Neuronal stem cell (in vitro differentiated cells): ENCODE measurements at regions not wholly inside any gene's neighbourhood (a gene's known extent, or its start where the extent isn't known, plus 50 kb on each side); places are given as distances from the start of the nearest gene placed in this dataset.

Experiments
- DNase-seq: peaks from one replicate; pipeline ENCODE4 v3.0.0-alpha.2; 2013; ENCODE audit warnings: low spot score
- H2AFZ ChIP-seq: one replicate; pipeline ENCODE4 v1.6.1; 2013; ENCODE audit warnings: mild to moderate bottlenecking, low read length, inconsistent platforms
- H2AK5ac ChIP-seq: 2 replicates; pipeline ENCODE4 v1.6.1; 2013; ENCODE audit warnings: low read depth, mild to moderate bottlenecking, inconsistent platforms, low read length, moderate library complexity, mixed read lengths
- H2BK120ac ChIP-seq: 2 replicates; pipeline ENCODE4 v1.6.1; 2013; ENCODE audit warnings: low read depth, mild to moderate bottlenecking, inconsistent platforms, low read length, moderate library complexity, mixed read lengths
- H2BK12ac ChIP-seq: one replicate; pipeline ENCODE4 v1.6.1; 2013; ENCODE audit warnings: low read length, inconsistent platforms
- H2BK15ac ChIP-seq: 2 replicates; pipeline ENCODE4 v1.6.1; 2013; ENCODE audit warnings: mild to moderate bottlenecking, low read length, inconsistent platforms, mixed read lengths
- H2BK5ac ChIP-seq: one replicate; pipeline ENCODE4 v1.6.1; 2013; ENCODE audit warnings: inconsistent platforms, mild to moderate bottlenecking, low read length, moderate library complexity
- H3K14ac ChIP-seq: one replicate; pipeline ENCODE4 v1.6.1; 2013; ENCODE audit warnings: low read length, inconsistent platforms
- H3K18ac ChIP-seq: 2 replicates; pipeline ENCODE4 v1.6.1; 2013; ENCODE audit warnings: low read length, inconsistent platforms
- H3K23ac ChIP-seq: 2 replicates; pipeline ENCODE4 v1.6.1; 2013; ENCODE audit warnings: low read depth, mild to moderate bottlenecking, mixed read lengths, low read length, inconsistent platforms; ENCODE audit not compliant: poor library complexity
- H3K27ac ChIP-seq: replicated peaks from 3 replicates; pipeline ENCODE4 v1.5.1; 2013; ENCODE audit warnings: low read length, inconsistent platforms
- H3K27me3 ChIP-seq, 3 experiments: 2 replicates each; pipeline ENCODE4 v1.6.1; 2013; ENCODE audit warnings: low read length in 3 of 3, mild to moderate bottlenecking in 2 of 3, inconsistent platforms in 1 of 3, low read depth in 1 of 3, mixed read lengths in 1 of 3, moderate library complexity in 1 of 3; ENCODE audit not compliant: control insufficient read depth in 3 of 3, insufficient read depth in 3 of 3
- H3K36me3 ChIP-seq, 2 donors: replicated peaks in 1 of 2; 2 replicates each; pipeline ENCODE4 v1.6.1; 2013; ENCODE audit warnings: low read length in 2 of 2; ENCODE audit not compliant: control insufficient read depth in 2 of 2, insufficient read depth in 2 of 2
- H3K4ac ChIP-seq: 2 replicates; pipeline ENCODE4 v1.6.1; 2013; ENCODE audit warnings: inconsistent platforms, mild to moderate bottlenecking, low read length, moderate library complexity
- H3K4me1 ChIP-seq, 2 donors: 1 replicate in 1 of 2; 2 replicates in 1 of 2; pipeline ENCODE4 v1.6.1; 2013; ENCODE audit warnings: low read length in 2 of 2, low read depth in 1 of 2; ENCODE audit not compliant: control insufficient read depth in 2 of 2, insufficient read depth in 1 of 2
- H3K4me2 ChIP-seq: one replicate; pipeline ENCODE4 v1.6.1; 2013; ENCODE audit warnings: mild to moderate bottlenecking, low read length, inconsistent platforms; ENCODE audit not compliant: insufficient read depth, poor library complexity, severe bottlenecking
- H3K4me3 ChIP-seq, 2 donors: 2 replicates each; pipeline ENCODE4 v1.5.1; 2013; ENCODE audit warnings: low read length in 2 of 2, mild to moderate bottlenecking in 2 of 2, inconsistent platforms in 1 of 2, moderate library complexity in 1 of 2
- H3K79me1 ChIP-seq: one replicate; pipeline ENCODE4 v1.6.1; 2013; ENCODE audit warnings: low read depth, mild to moderate bottlenecking, inconsistent platforms, low read length, moderate library complexity
- H3K9ac ChIP-seq: one replicate; pipeline ENCODE4 v1.6.1; 2013; ENCODE audit warnings: mild to moderate bottlenecking, low read depth, low read length, inconsistent platforms; ENCODE audit not compliant: poor library complexity
- H3K9me3 ChIP-seq, 2 donors: replicated peaks in 1 of 2; 2 replicates each; pipeline versions ENCODE3 to v1.6.1; 2013; ENCODE audit warnings: low read length in 2 of 2, mild to moderate bottlenecking in 2 of 2, inconsistent platforms in 1 of 2, low read depth in 1 of 2, mixed read lengths in 1 of 2, moderate library complexity in 1 of 2; ENCODE audit not compliant: control insufficient read depth in 2 of 2, insufficient read depth in 1 of 2
- H4K8ac ChIP-seq: one replicate; pipeline ENCODE4 v1.6.1; 2013; ENCODE audit warnings: low read depth, mild to moderate bottlenecking, inconsistent platforms, low read length, moderate library complexity
- H4K91ac ChIP-seq: one replicate; pipeline ENCODE4 v1.6.1; 2013; ENCODE audit warnings: low read length, low read depth, mild to moderate bottlenecking, inconsistent platforms; ENCODE audit not compliant: poor library complexity
- WGBS, 2 donors: extraction: QIAGEN DNeasy Blood & Tissue Kit; methylation state at CpG; one replicate each; pipeline ENCODE4 v1.1.7; 2013; ENCODE audit warnings: missing lambda C conversion rate in 2 of 2, mixed read lengths in 1 of 2; ENCODE audit not compliant: insufficient read length in 2 of 2, insufficient replicate concordance in 1 of 2; ENCODE audit errors: extremely low coverage in 2 of 2; 5-methylcytosine and 5-hydroxymethylcytosine counted together

DNA sequence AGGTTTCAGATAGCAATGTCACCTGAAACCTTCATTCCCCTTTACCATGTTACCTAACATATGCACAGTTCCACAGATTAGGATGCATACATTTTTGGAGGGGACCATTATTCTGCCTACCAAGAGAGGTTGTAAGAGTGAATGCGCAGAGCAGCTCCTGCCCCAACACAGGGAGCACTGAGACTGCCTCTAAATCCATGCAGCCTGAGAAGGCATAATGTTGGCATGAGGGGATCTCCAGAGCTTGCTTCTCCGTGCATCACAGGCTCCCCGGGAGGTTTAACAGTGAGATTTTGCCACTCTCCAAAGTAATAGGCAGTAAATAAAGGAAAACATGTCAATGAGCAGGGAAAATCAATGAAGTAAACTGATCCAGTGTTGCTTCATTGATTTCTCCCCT lies 410.8 kb downstream of the PCDH7 start:
- H3K9me3 ChIP-seq: no peaks in the 10 kb centered on the region

DNA sequence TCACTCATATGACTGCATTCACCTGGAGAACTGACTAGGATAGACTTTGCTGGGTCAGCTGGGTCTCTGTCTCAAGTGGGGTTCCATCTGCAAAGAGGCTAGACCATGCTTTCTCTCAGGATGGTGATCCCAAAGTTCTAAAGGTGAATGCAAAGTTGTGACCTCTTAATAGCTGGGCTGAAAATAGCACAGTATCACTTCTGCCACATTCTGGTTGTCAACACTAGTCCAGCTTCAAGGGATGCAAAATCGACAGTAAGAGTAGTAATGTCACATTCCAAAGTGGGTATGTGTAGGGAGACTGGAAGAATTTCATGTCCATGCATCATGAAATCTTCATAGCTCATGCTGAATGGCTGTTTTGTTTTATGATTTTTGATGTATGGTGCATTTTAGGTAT lies 414.6 kb downstream of the PCDH7 start:
- no peak overlapping the region for H3K9ac ChIP-seq
- no peaks in the 10 kb centered on the region for H3K9me3 ChIP-seq
- no CpG with 5 or more reads among the region's 1 CpG for WGBS, 2 donors

More for the DNA sequence above, 410.8 kb downstream of the PCDH7 start:
- Histone ChIP-seq H3K27me3 (no peaks in the 10 kb centered on the region), H2AK5ac (no peak overlapping the region), H3K4me2 (no peak overlapping the region), H3K27ac (no peak overlapping the region), H3K4ac (no peak overlapping the region), H4K91ac (no peak overlapping the region), H2BK15ac (no peak overlapping the region), H4K8ac (no peak overlapping the region), H3K23ac (no peak overlapping the region), H2BK120ac (no peak overlapping the region), H3K14ac (no peak overlapping the region), H3K36me3 (no peaks in the 10 kb centered on the region), H2BK5ac (no peak overlapping the region), H2BK12ac (no peak overlapping the region), H3K9ac (no peak overlapping the region), H3K79me1 (no peaks in the 10 kb centered on the region), H3K18ac (no peak overlapping the region), H2AFZ (no peak overlapping the region), H3K4me1 (peaks cover 0 to 3% of the 10 kb centered on the region in 2 donors), H3K4me3 (no peak overlapping the region)
- DNase-seq: no peak
- WGBS, 2 donors: no CpG with 5 or more reads among the region's 3 CpGs

DNA sequence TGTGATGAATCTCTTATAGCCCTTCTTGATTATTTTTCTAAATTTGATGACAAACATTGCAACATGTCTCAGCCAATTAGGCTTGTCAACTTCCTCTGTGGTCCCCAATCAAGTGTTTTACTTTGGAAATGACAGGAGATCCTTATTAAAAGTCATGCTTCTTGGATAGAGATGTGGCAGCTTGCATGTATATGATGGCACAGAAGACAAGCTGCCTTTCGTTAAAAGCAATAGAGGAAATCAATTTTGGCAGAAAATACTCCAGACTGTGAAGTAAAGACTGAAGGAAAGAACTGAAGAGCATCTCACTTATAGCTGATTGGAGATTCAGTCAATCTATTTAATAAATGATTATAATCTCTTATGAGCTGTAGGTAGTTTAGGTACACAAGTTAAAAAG lies 419.6 kb downstream of the PCDH7 start:
- no peak overlapping the region for H2BK120ac ChIP-seq
- no peak overlapping the region for H3K4me3 ChIP-seq
- H3K4me2 ChIP-seq: no peak overlapping the region
- H3K23ac ChIP-seq: no peak overlapping the region
- H4K91ac ChIP-seq: no peak overlapping the region
- no peak overlapping the region for H3K14ac ChIP-seq
- H3K4me1 ChIP-seq: no peaks in the 10 kb centered on the region
- no peaks in the 10 kb centered on the region for H3K79me1 ChIP-seq
- no peaks in the 10 kb centered on the region for H3K27me3 ChIP-seq
- WGBS, 2 donors: no CpG with 5 or more reads among the region's 1 CpG
- DNase-seq: no peak
- H2BK12ac ChIP-seq: no peak overlapping the region
- no peak overlapping the region for H2AFZ ChIP-seq
- no peaks in the 10 kb centered on the region for H3K9me3 ChIP-seq
- H2BK15ac ChIP-seq: no peak overlapping the region
- no peak overlapping the region for H3K9ac ChIP-seq
- no peak overlapping the region for H3K27ac ChIP-seq
- no peak overlapping the region for H2AK5ac ChIP-seq
- H3K18ac ChIP-seq: no peak overlapping the region
- no peaks in the 10 kb centered on the region for H3K36me3 ChIP-seq
- no peak overlapping the region for H2BK5ac ChIP-seq
- no peak overlapping the region for H4K8ac ChIP-seq
- H3K4ac ChIP-seq: no peak overlapping the region

More for the DNA sequence above, 414.6 kb downstream of the PCDH7 start:
- no peak for DNase-seq
- Histone ChIP-seq H2AFZ (no peak overlapping the region), H2BK12ac (no peak overlapping the region), H2BK120ac (no peak overlapping the region), H2BK5ac (no peak overlapping the region), H2AK5ac (no peak overlapping the region), H3K4me1 (peaks cover 0 to 3% of the 10 kb centered on the region in 2 donors), H3K36me3 (no peaks in the 10 kb centered on the region), H3K27ac (no peak overlapping the region), H3K4ac (no peak overlapping the region), H3K79me1 (no peaks in the 10 kb centered on the region), H4K91ac (no peak overlapping the region), H3K14ac (no peak overlapping the region), H4K8ac (no peak overlapping the region), H3K27me3 (no peaks in the 10 kb centered on the region), H3K23ac (no peak overlapping the region), H3K18ac (no peak overlapping the region), H2BK15ac (no peak overlapping the region), H3K4me3 (no peak overlapping the region), H3K4me2 (no peak overlapping the region)

GRCh38 chr4:31141095-31141831 lies 421.1 kb downstream of the PCDH7 start:
- no CpG with 5 or more reads among the region's 4 CpGs for WGBS, 2 donors
- no peak overlapping the region for H2BK15ac ChIP-seq

More at GRCh38 chr4:31141095-31141831, 421.1 kb downstream of the PCDH7 start:
- no peaks in the 10 kb centered on the region for H3K36me3 ChIP-seq
- H3K18ac ChIP-seq: no peak overlapping the region
- no peak overlapping the region for H3K27ac ChIP-seq
- no peak overlapping the region for H4K8ac ChIP-seq
- no peak overlapping the region for H2BK12ac ChIP-seq
- H3K23ac ChIP-seq: no peak overlapping the region
- no peak overlapping the region for H3K14ac ChIP-seq
- DNase-seq: no peak
- no peaks in the 10 kb centered on the region for H3K27me3 ChIP-seq
- no peak overlapping the region for H2AK5ac ChIP-seq
- H3K4me3 ChIP-seq: no peak overlapping the region
- no peaks in the 10 kb centered on the region for H3K9me3 ChIP-seq
- H3K4me1 ChIP-seq: no peaks in the 10 kb centered on the region
- no peak overlapping the region for H3K4me2 ChIP-seq
- no peak overlapping the region for H3K9ac ChIP-seq
- no peak overlapping the region for H2BK120ac ChIP-seq
- no peak overlapping the region for H2BK5ac ChIP-seq
- H3K79me1 ChIP-seq: no peaks in the 10 kb centered on the region
- H2AFZ ChIP-seq: no peak overlapping the region
- no peak overlapping the region for H4K91ac ChIP-seq
- no peak overlapping the region for H3K4ac ChIP-seq
